ENCODE measurements at regions not wholly inside any gene's neighbourhood (a gene's known extent, or its start where the extent isn't known, plus 50 kb on each side); places are given as distances from the start of the nearest gene placed in this dataset.

- no TSS peak for BruUV-seq (replicated peaks)
- Histone ChIP-seq H3K27ac (ENCODE audit: extremely low read depth, low read depth, low read length) (no peak overlapping the region), H2AFZ (ENCODE audit: low read depth, low read length) (no peak overlapping the region), H3K9me1 (ENCODE audit: control insufficient read depth, insufficient read depth, low read length) (no peaks in the 10 kb centered on the region), H3K4me1 (replicated peaks in 1 of 2; ENCODE audit: control insufficient read depth in 2 of 2, insufficient read depth in 2 of 2, low read length in 2 of 2) (peaks cover 11 to 23% of the 10 kb centered on the region in 2 experiments; a peak in 4 of 5 replicates), H4K20me1 (replicated peaks; ENCODE audit: control insufficient read depth, insufficient read depth, low read length) (no peaks in the 10 kb centered on the region), H3K79me2 (ENCODE audit: control insufficient read depth, insufficient read depth, low read length) (no peaks in the 10 kb centered on the region), H3K9me3 (replicated peaks; ENCODE audit: control insufficient read depth, insufficient read depth, low read depth, low read length) (no peaks in the 10 kb centered on the region), H3K27me3 (ENCODE audit: control insufficient read depth in 2 of 2, insufficient read depth in 2 of 2, low read length in 2 of 2) (no peaks in the 10 kb centered on the region), H3K36me3 (ENCODE audit: control insufficient read depth, insufficient read depth, low read length) (no peaks in the 10 kb centered on the region), H3K4me2 (ENCODE audit: insufficient read depth, low read length) (no peak overlapping the region), H3K9ac (ENCODE audit: insufficient read depth in 1 of 2, low read depth in 2 of 2, low read length in 2 of 2) (no peak overlapping the region), H3K4me3 (no peak overlapping the region)
- no peak for TF ChIP-seq TCF15 (CRISPR knock-in tag; IDR thresholded peaks at IDR 0.05)
- TF ChIP-seq BRD4 (IDR thresholded peaks at IDR 0.05) = no peak
- peak; percentile 70 for TF ChIP-seq NFIC (IDR thresholded peaks at IDR 0.05)
- no peak for TF ChIP-seq NR2F6 (CRISPR knock-in tag; IDR thresholded peaks at IDR 0.05)
- peak; percentile 94 for TF ChIP-seq ZBTB40 (IDR thresholded peaks at IDR 0.05)
- peak; percentile 69 for TF ChIP-seq ZBTB40 (CRISPR knock-in tag; IDR thresholded peaks at IDR 0.05)
- WGBS (ENCODE audit: insufficient coverage, low coverage, missing lambda C conversion rate) = 20% methylated on average over 1 of the region's 1 CpG
- CTCF ChIA-PET (ENCODE audit: low intra/inter-chr PET ratio) = no interaction called here
- no peak for ATAC-seq
- in situ Hi-C loops (cut with MboI) = no loop called here
- intact Hi-C loops (cut with micrococcal nuclease) = no loop called here
- DNase-seq (ENCODE audit: extremely low read depth in 1 of 4, low spot score in 3 of 4) = no peak
- POLR2A ChIA-PET = interaction anchor here (0.7 kb wide), 1 partner anchor 1751 kb away, joined by 3 read pairs; no protein-coding TSS in a partner anchor
- no peak for FAIRE-seq
Observed at GRCh38 chr15:70461992-70462391, 301.4 kb downstream of the UACA start.
